H9 (cell line): ENCODE measurements at regions not wholly inside any gene's neighbourhood (a gene's known extent, or its start where the extent isn't known, plus 50 kb on each side); places are given as distances from the start of the nearest gene placed in this dataset.

Source experiments
- DNase-seq: peaks from one replicate; pipeline ENCODE4 v3.0.0-alpha.2; 2017
- H2AFZ ChIP-seq: one replicate; pipeline ENCODE4 v1.6.1; 2013; ENCODE audit warnings: mild to moderate bottlenecking, low read length, control low read depth, moderate library complexity
- H2AK5ac ChIP-seq: 2 replicates; pipeline ENCODE4 v1.6.1; 2013; ENCODE audit warnings: low read length, control low read depth, mixed read lengths; ENCODE audit not compliant: insufficient read length
- H2BK120ac ChIP-seq: one replicate; pipeline ENCODE4 v1.6.1; 2013; ENCODE audit warnings: low read depth, mild to moderate bottlenecking, low read length, control low read depth, inconsistent platforms; ENCODE audit not compliant: poor library complexity, severe bottlenecking
- H2BK12ac ChIP-seq: 2 replicates; pipeline ENCODE4 v1.6.1; 2013; ENCODE audit warnings: low read length, control low read depth, mixed read lengths, low read depth; ENCODE audit not compliant: insufficient read length
- H2BK15ac ChIP-seq: 2 replicates; pipeline ENCODE4 v1.6.1; 2013; ENCODE audit warnings: low read depth, low read length, control low read depth
- H2BK20ac ChIP-seq: one replicate; pipeline ENCODE4 v1.6.1; 2013; ENCODE audit warnings: low read depth, mild to moderate bottlenecking, low read length, control low read depth, inconsistent platforms; ENCODE audit not compliant: poor library complexity, severe bottlenecking
- H2BK5ac ChIP-seq: 2 replicates; pipeline ENCODE4 v1.6.1; 2013; ENCODE audit warnings: low read length, control low read depth, mixed read lengths; ENCODE audit not compliant: insufficient read length
- H3K14ac ChIP-seq: 2 replicates; pipeline ENCODE4 v1.6.1; 2013; ENCODE audit warnings: low read length, control low read depth; ENCODE audit not compliant: insufficient read depth
- H3K18ac ChIP-seq: 2 replicates; pipeline ENCODE4 v1.6.1; 2013; ENCODE audit warnings: low read depth, mild to moderate bottlenecking, mixed read lengths, low read length, control low read depth; ENCODE audit not compliant: insufficient read length
- H3K23ac ChIP-seq: 2 replicates; pipeline ENCODE4 v1.6.1; 2013; ENCODE audit warnings: low read length, control low read depth, mixed read lengths, low read depth; ENCODE audit not compliant: insufficient read length
- H3K23me2 ChIP-seq: 2 replicates; pipeline ENCODE4 v1.6.1; 2013; ENCODE audit warnings: low read depth, mild to moderate bottlenecking, mixed read lengths, low read length, control low read depth; ENCODE audit not compliant: insufficient read length, poor library complexity, severe bottlenecking
- H3K27ac ChIP-seq: 2 replicates; pipeline ENCODE4 v1.5.1; 2013; ENCODE audit warnings: low read length, control low read depth, mixed read lengths, low read depth; ENCODE audit not compliant: insufficient read length
- H3K27me3 ChIP-seq: 2 replicates; pipeline ENCODE4 v1.6.1; 2013; ENCODE audit warnings: low read length, control low read depth, inconsistent platforms; ENCODE audit not compliant: insufficient read depth
- H3K4ac ChIP-seq: 2 replicates; pipeline ENCODE4 v1.6.1; 2013; ENCODE audit warnings: low read depth, mild to moderate bottlenecking, control low read depth, inconsistent platforms, low read length, moderate library complexity
- H3K4me1 ChIP-seq: 2 replicates; pipeline ENCODE4 v1.6.1; 2013; ENCODE audit warnings: low read length, control low read depth, inconsistent platforms; ENCODE audit not compliant: insufficient read depth
- H3K4me2 ChIP-seq: 2 replicates; pipeline ENCODE4 v1.6.1; 2013; ENCODE audit warnings: low read length, control low read depth, mixed read lengths; ENCODE audit not compliant: insufficient read length, insufficient read depth
- H3K56ac ChIP-seq: 2 replicates; pipeline ENCODE4 v1.6.1; 2013; ENCODE audit warnings: low read depth, mild to moderate bottlenecking, mixed read lengths, low read length, control low read depth; ENCODE audit not compliant: insufficient read length
- H3K79me1 ChIP-seq: 2 replicates; pipeline ENCODE4 v1.6.1; 2013; ENCODE audit warnings: low read depth, mild to moderate bottlenecking, moderate library complexity, low read length, control low read depth, inconsistent platforms; ENCODE audit not compliant: insufficient read depth, poor library complexity, severe bottlenecking
- H3K79me2 ChIP-seq: 2 replicates; pipeline ENCODE4 v1.6.1; 2013; ENCODE audit warnings: low read length, control low read depth, inconsistent platforms; ENCODE audit not compliant: insufficient read depth
- H3K9ac ChIP-seq: 2 replicates; pipeline ENCODE4 v1.6.1; 2013; ENCODE audit warnings: low read length, control low read depth, mixed read lengths; ENCODE audit not compliant: insufficient read length; ENCODE audit errors: extremely low read depth
- H3K9me3 ChIP-seq: one replicate; pipeline ENCODE4 v1.6.1; 2013; ENCODE audit warnings: low read depth, low read length, inconsistent platforms; ENCODE audit not compliant: control insufficient read depth
- H3T11ph ChIP-seq: one replicate; pipeline ENCODE4 v1.6.1; 2013; ENCODE audit warnings: mild to moderate bottlenecking, low read length, control low read depth, inconsistent platforms
- H4K20me1 ChIP-seq: one replicate; pipeline ENCODE4 v1.6.1; 2013; ENCODE audit not compliant: control insufficient read depth, insufficient read length, insufficient read depth
- H4K5ac ChIP-seq: 2 replicates; pipeline ENCODE4 v1.6.1; 2013; ENCODE audit warnings: low read depth, mild to moderate bottlenecking, mixed read lengths, low read length, control low read depth; ENCODE audit not compliant: insufficient read length
- H4K8ac ChIP-seq: replicated peaks from 2 replicates; pipeline ENCODE4 v1.6.1; 2013; ENCODE audit warnings: low read length, control low read depth, mixed read lengths, low read depth; ENCODE audit not compliant: insufficient read length
- H4K91ac ChIP-seq: 2 replicates; pipeline ENCODE4 v1.6.1; 2013; ENCODE audit warnings: low read depth, mild to moderate bottlenecking, moderate library complexity, mixed read lengths, low read length, control low read depth; ENCODE audit not compliant: insufficient read length
- H3K27ac Mint-ChIP-seq, 3 experiments: 2 replicates in 2 of 3; 3 replicates in 1 of 3; pipeline ENCODE4 v1.8.0; 2020 to 2021; ENCODE audit warnings: mixed read lengths in 3 of 3, mild to moderate bottlenecking in 1 of 3, moderate library complexity in 1 of 3
- H3K27me3 Mint-ChIP-seq: 2 replicates; pipeline ENCODE4 v1.8.0; 2021; ENCODE audit warnings: low read depth, mild to moderate bottlenecking, moderate library complexity, mixed read lengths
- H3K36me3 Mint-ChIP-seq, 3 experiments: 2 replicates in 2 of 3; 3 replicates in 1 of 3; pipeline ENCODE4 v1.8.0; 2020 to 2021; ENCODE audit warnings: low read depth in 3 of 3, mixed read lengths in 3 of 3; ENCODE audit not compliant: insufficient read depth in 1 of 3
- H3K4me1 Mint-ChIP-seq, 2 experiments: 2 replicates each; pipeline ENCODE4 v1.8.0; 2020; ENCODE audit warnings: mixed read lengths in 2 of 2
- H3K4me3 Mint-ChIP-seq, 2 experiments: 2 replicates in 1 of 2; 3 replicates in 1 of 2; pipeline ENCODE4 v1.8.0; 2020 to 2021; ENCODE audit warnings: mild to moderate bottlenecking in 2 of 2, mixed read lengths in 2 of 2, moderate library complexity in 1 of 2
- H3K9me3 Mint-ChIP-seq, 2 experiments: 2 replicates in 1 of 2; 3 replicates in 1 of 2; pipeline ENCODE4 v1.8.0; 2020; ENCODE audit warnings: mild to moderate bottlenecking in 2 of 2, mixed read lengths in 2 of 2, moderate library complexity in 1 of 2
- WGBS: extraction: QIAGEN DNeasy Blood & Tissue Kit; methylation state at CpG from one replicate; pipeline ENCODE4 v1.1.7; 2013; ENCODE audit warnings: missing lambda C conversion rate, low lambda C conversion rate, mixed read lengths; ENCODE audit not compliant: insufficient read length; ENCODE audit errors: extremely low coverage; 5-methylcytosine and 5-hydroxymethylcytosine counted together
- TF ChIP-seq, protein P1 (sequence below): fragments of 200-600 bp; sonication (generic); conservative IDR thresholded peaks from 3 replicates; pipeline ENCODE4 v1.8.0; 2021; ENCODE audit warnings: antibody characterized with exemption, mild to moderate bottlenecking

DNA sequence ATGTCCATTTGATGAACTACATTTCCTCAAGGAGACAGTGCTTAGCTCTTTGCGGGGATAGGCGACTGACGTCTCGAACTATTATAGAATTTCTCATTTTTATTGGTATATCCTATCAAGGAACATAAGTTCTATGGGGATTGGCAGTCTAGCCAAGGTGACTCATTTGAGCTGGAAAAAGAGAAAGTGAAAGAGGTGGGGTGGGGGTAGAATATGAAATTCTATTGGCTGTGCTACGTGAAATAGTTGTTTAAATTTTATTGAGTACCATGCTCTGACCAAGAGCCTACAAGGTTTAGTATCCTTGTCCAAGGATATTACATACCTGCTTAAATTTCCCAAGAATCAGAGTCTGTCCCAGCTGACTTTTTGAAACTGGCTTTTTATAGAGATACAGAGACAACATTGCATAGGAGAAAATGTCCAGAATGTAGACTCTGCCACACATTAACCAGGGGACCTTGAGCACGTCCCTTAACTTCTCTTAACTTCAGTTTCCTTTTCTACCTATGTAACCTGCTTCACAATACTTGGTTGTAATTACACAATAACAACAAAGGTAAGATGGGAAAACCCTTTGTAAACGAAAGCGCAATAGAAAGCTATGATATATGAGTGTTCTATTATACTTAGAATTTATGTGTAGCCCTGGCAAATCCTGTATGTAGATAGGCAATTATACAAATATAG is 226.4 kb upstream of the WWC1 start:
- Histone ChIP-seq H3K27ac (no peak overlapping the region), H2BK12ac (no peak overlapping the region), H3K9me3 (no peaks in the 10 kb centered on the region), H4K20me1 (no peaks in the 10 kb centered on the region), H2BK5ac (no peak overlapping the region), H3K9ac (no peak overlapping the region), H3T11ph (no peak overlapping the region), H2BK20ac (no peak overlapping the region), H3K4me1 (no peaks in the 10 kb centered on the region), H3K4ac (no peak overlapping the region), H2AK5ac (no peak overlapping the region), H4K8ac (no peak overlapping the region), H2BK15ac (no peak overlapping the region), H3K56ac (no peak overlapping the region), H3K27me3 (no peaks in the 10 kb centered on the region), H3K4me2 (no peak overlapping the region), H2BK120ac (no peak overlapping the region), H4K5ac (no peak overlapping the region), H3K14ac (no peak overlapping the region), H4K91ac (no peak overlapping the region), H3K23me2 (no peaks in the 10 kb centered on the region), H2AFZ (no peak overlapping the region), H3K79me2 (no peaks in the 10 kb centered on the region), H3K79me1 (no peaks in the 10 kb centered on the region), H3K23ac (no peak overlapping the region), H3K18ac (no peak overlapping the region)
- Mint-ChIP-seq H3K27me3 (peaks cover 4% of the 10 kb centered on the region), H3K27ac (no peak overlapping the region), H3K9me3 (no peaks in the 10 kb centered on the region), H3K4me3 (no peak overlapping the region), H3K4me1 (peaks cover 4 to 11% of the 10 kb centered on the region in 2 experiments; a peak in 3 of 4 replicates), H3K36me3 (no peaks in the 10 kb centered on the region)
- DNase-seq, result no peak
- no CpG with 5 or more reads among the region's 8 CpGs for WGBS
- TF ChIP-seq, protein P1, sequence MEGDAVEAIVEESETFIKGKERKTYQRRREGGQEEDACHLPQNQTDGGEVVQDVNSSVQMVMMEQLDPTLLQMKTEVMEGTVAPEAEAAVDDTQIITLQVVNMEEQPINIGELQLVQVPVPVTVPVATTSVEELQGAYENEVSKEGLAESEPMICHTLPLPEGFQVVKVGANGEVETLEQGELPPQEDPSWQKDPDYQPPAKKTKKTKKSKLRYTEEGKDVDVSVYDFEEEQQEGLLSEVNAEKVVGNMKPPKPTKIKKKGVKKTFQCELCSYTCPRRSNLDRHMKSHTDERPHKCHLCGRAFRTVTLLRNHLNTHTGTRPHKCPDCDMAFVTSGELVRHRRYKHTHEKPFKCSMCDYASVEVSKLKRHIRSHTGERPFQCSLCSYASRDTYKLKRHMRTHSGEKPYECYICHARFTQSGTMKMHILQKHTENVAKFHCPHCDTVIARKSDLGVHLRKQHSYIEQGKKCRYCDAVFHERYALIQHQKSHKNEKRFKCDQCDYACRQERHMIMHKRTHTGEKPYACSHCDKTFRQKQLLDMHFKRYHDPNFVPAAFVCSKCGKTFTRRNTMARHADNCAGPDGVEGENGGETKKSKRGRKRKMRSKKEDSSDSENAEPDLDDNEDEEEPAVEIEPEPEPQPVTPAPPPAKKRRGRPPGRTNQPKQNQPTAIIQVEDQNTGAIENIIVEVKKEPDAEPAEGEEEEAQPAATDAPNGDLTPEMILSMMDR, result no peak
